B cell (primary cell): ENCODE measurements at regions not wholly inside any gene's neighbourhood (a gene's known extent, or its start where the extent isn't known, plus 50 kb on each side); places are given as distances from the start of the nearest gene placed in this dataset.

Experiments
- ATAC-seq: fragments of 200-7000 bp; cut with Tn5 transposase; one replicate; pipeline ENCODE4 v1.10.0; 2021; ENCODE audit warnings: low read depth, mild to moderate bottlenecking, moderate number of reproducible peaks, moderate library complexity
- CTCF ChIA-PET: fragments of 350-600 bp; sonication (Branson Sonifier 250); formaldehyde crosslinking; loops from one replicate; lab custom pipeline; 2021; ENCODE audit warnings: antibody characterized with exemption, inconsistent platforms; lab: Charles Lee
- POLR2A ChIA-PET: fragments of 350-600 bp; sonication (Branson Sonifier 250); formaldehyde crosslinking; loops from one replicate; lab custom pipeline; 2021; ENCODE audit warnings: antibody characterized with exemption; lab: Charles Lee
- DNase-seq: peaks from one replicate; pipeline ENCODE4 v3.0.0; 2013
- H2AFZ ChIP-seq: 2 replicates; pipeline ENCODE4 v1.6.1; 2012; ENCODE audit warnings: mild to moderate bottlenecking, low read depth, low read length; ENCODE audit not compliant: insufficient read depth, poor library complexity, severe bottlenecking
- H3K27ac ChIP-seq, 2 donors: 1 replicate in 1 of 2; 2 replicates in 1 of 2; pipeline ENCODE4 v1.5.1; 2012 to 2013; ENCODE audit warnings: low read length in 2 of 2, mild to moderate bottlenecking in 2 of 2, moderate library complexity in 1 of 2
- H3K27me3 ChIP-seq, 4 experiments: fragments of 200-600 bp in 1 of 4; sonication (generic) in 1 of 4; replicated peaks in 1 of 4; 1 replicate in 2 of 4; 2 replicates in 2 of 4; pipeline versions ENCODE4 v1.6.1 to v1.7.0; 2013 to 2016; ENCODE audit warnings: low read length in 3 of 4, mild to moderate bottlenecking in 2 of 4, mixed read lengths in 1 of 4, moderate library complexity in 1 of 4; ENCODE audit not compliant: insufficient read depth in 4 of 4, control insufficient read depth in 3 of 4; ENCODE audit errors: control extremely low read depth in 1 of 4
- H3K36me3 ChIP-seq, 2 experiments: replicated peaks in 1 of 2; 1 replicate in 1 of 2; 2 replicates in 1 of 2; pipeline versions ENCODE4 v1.6.1 to v1.7.1; 2013; ENCODE audit warnings: low read length in 1 of 2; ENCODE audit not compliant: insufficient read depth in 2 of 2, control insufficient read depth in 1 of 2; ENCODE audit errors: control extremely low read depth in 1 of 2, extremely low read depth in 1 of 2
- H3K4me1 ChIP-seq, 2 donors: fragments of 200-600 bp in 1 of 2; sonication (generic) in 1 of 2; 1 replicate in 1 of 2; 2 replicates in 1 of 2; pipeline versions ENCODE4 v1.5.1 to v1.6.1; 2013 to 2017; ENCODE audit warnings: low read length in 2 of 2; ENCODE audit not compliant: control insufficient read depth in 2 of 2, insufficient read depth in 2 of 2
- H3K4me2 ChIP-seq: replicated peaks from 2 replicates; pipeline ENCODE3; 2012; ENCODE audit warnings: mild to moderate bottlenecking, low read depth, low read length; ENCODE audit not compliant: poor library complexity, severe bottlenecking
- H3K4me3 ChIP-seq, 5 experiments: fragments of 200-600 bp in 1 of 5; sonication (generic) in 1 of 5; 1 replicate in 3 of 5; 2 replicates in 2 of 5; pipeline versions ENCODE4 v1.5.1 to v1.7.0; 2011 to 2016; ENCODE audit warnings: low read length in 4 of 5, mild to moderate bottlenecking in 4 of 5, low read depth in 2 of 5, control low read depth in 1 of 5, moderate library complexity in 1 of 5; ENCODE audit not compliant: insufficient read depth in 1 of 5; ENCODE audit errors: control extremely low read depth in 1 of 5, extremely low read depth in 1 of 5
- H3K79me2 ChIP-seq: fragments of 200-600 bp; sonication (generic); one replicate; pipeline ENCODE4 v1.6.0; 2016; ENCODE audit warnings: low read length; ENCODE audit not compliant: control insufficient read depth, insufficient read depth
- H3K9ac ChIP-seq: fragments of 200-600 bp; sonication (generic); 2 replicates; pipeline ENCODE4 v1.6.1; 2017; ENCODE audit warnings: mild to moderate bottlenecking, low read length, moderate library complexity
- H3K9me3 ChIP-seq, 3 donors: one replicate each; pipeline versions ENCODE4 v1.6.1 to v1.7.1; 2013; ENCODE audit warnings: low read length in 2 of 3; ENCODE audit not compliant: control insufficient read depth in 2 of 3, insufficient read depth in 1 of 3; ENCODE audit errors: control extremely low read depth in 1 of 3
- H4K20me1 ChIP-seq: 2 replicates; pipeline ENCODE4 v1.6.0; 2012; ENCODE audit warnings: mild to moderate bottlenecking, low read length; ENCODE audit not compliant: insufficient read depth, control insufficient read depth, poor library complexity, severe bottlenecking
- H3K27ac Mint-ChIP-seq: one replicate; pipeline ENCODE4 v1.8.0; 2021; ENCODE audit warnings: mixed read lengths
- H3K27me3 Mint-ChIP-seq: one replicate; pipeline ENCODE4 v1.8.0; 2021; ENCODE audit warnings: mixed read lengths
- H3K4me1 Mint-ChIP-seq: one replicate; pipeline ENCODE4 v1.8.0; 2021; ENCODE audit warnings: mixed read lengths
- H3K4me3 Mint-ChIP-seq: one replicate; pipeline ENCODE4 v1.8.0; 2021; ENCODE audit warnings: mixed read lengths
- H3K9me3 Mint-ChIP-seq: one replicate; pipeline ENCODE4 v1.8.0; 2022; ENCODE audit warnings: mixed read lengths; ENCODE audit not compliant: insufficient read depth
- CTCF ChIP-seq: fragments of 200-600 bp; IDR thresholded peaks from one replicate; pipeline ENCODE4 v1.8.0; 2022; ENCODE audit warnings: antibody characterized with exemption, mild to moderate bottlenecking
- EZH2 ChIP-seq: IDR thresholded peaks from 2 replicates; pipeline ENCODE4 v1.6.1; 2012; ENCODE audit warnings: borderline replicate concordance, low read depth, mild to moderate bottlenecking, moderate library complexity, low read length; ENCODE audit not compliant: insufficient read depth, poor library complexity, severe bottlenecking
- WGBS: methylation state at CpG from one replicate; pipeline ENCODE4 v1.1.5; 2013; ENCODE audit warnings: missing lambda C conversion rate; ENCODE audit not compliant: insufficient coverage; 5-methylcytosine and 5-hydroxymethylcytosine counted together
- intact Hi-C: fragments of 100-400 bp; cut with micrococcal nuclease; formaldehyde crosslinking; loops from one replicate; pipeline ENCODE4 v1.10.0; 2022

- no peaks in the 10 kb centered on the region for H3K9me3 Mint-ChIP-seq
- no peak overlapping the region for H2AFZ ChIP-seq
- no peaks in the 10 kb centered on the region for H3K4me1 ChIP-seq
- H3K4me2 ChIP-seq, result no peak overlapping the region
- no peak overlapping the region for H3K27ac Mint-ChIP-seq
- TF ChIP-seq CTCF (no peak), EZH2 (no peak)
- H3K27ac ChIP-seq, result no peak overlapping the region
- no peak overlapping the region for H3K9ac ChIP-seq
- ChIA-PET CTCF (no interaction called here), POLR2A (no interaction called here)
- no peaks in the 10 kb centered on the region for H3K79me2 ChIP-seq
- DNase-seq (no peak), ATAC-seq (no peak)
- no peak overlapping the region for H3K4me3 Mint-ChIP-seq
- no peaks in the 10 kb centered on the region for H3K27me3 ChIP-seq
- no peaks in the 10 kb centered on the region for H3K36me3 ChIP-seq
- no peak overlapping the region for H3K4me3 ChIP-seq
- no peaks in the 10 kb centered on the region for H3K9me3 ChIP-seq
- intact Hi-C loops, result no loop called here
- H3K4me1 Mint-ChIP-seq, result no peaks in the 10 kb centered on the region
- no peaks in the 10 kb centered on the region for H3K27me3 Mint-ChIP-seq
- no peaks in the 10 kb centered on the region for H4K20me1 ChIP-seq
Measured at GRCh38 chr6:128801621-128802020, 81.3 kb upstream of the LAMA2 start.

GRCh38 chr6:128784266-128784665, 98.7 kb upstream of the LAMA2 start:
- intact Hi-C loops, result no loop called here
- no peaks in the 10 kb centered on the region for H3K4me1 ChIP-seq
- TF ChIP-seq EZH2, result no peak
- no peak for TF ChIP-seq CTCF
- Mint-ChIP-seq H3K27me3 (no peaks in the 10 kb centered on the region), H3K4me3 (no peak overlapping the region), H3K27ac (no peak overlapping the region), H3K9me3 (no peaks in the 10 kb centered on the region), H3K4me1 (no peaks in the 10 kb centered on the region)
- DNase-seq (no peak), ATAC-seq (no peak)
- H3K9me3 ChIP-seq, result peaks cover 0 to 10% (median 0%) of the 10 kb centered on the region in 3 donors
- no peak overlapping the region for H3K4me3 ChIP-seq
- H4K20me1 ChIP-seq, result no peaks in the 10 kb centered on the region
- H2AFZ ChIP-seq, result no peak overlapping the region
- POLR2A ChIA-PET, result no interaction called here
- no CpG with 5 or more reads among the region's 3 CpGs for WGBS
- CTCF ChIA-PET, result no interaction called here
- no peak overlapping the region for H3K9ac ChIP-seq
- no peak overlapping the region for H3K4me2 ChIP-seq
- H3K27me3 ChIP-seq, result no peaks in the 10 kb centered on the region
- no peak overlapping the region for H3K27ac ChIP-seq
- H3K36me3 ChIP-seq, result no peaks in the 10 kb centered on the region
- no peaks in the 10 kb centered on the region for H3K79me2 ChIP-seq
